SU-DHL-6 (cell line): ENCODE measurements at regions not wholly inside any gene's neighbourhood (a gene's known extent, or its start where the extent isn't known, plus 50 kb on each side); places are given as distances from the start of the nearest gene placed in this dataset.

Experiments
- H2AFZ ChIP-seq: fragments of 200-600 bp; sonication (generic); 2 replicates; pipeline ENCODE4 v1.6.1; 2014; ENCODE audit warnings: low read depth, mild to moderate bottlenecking, moderate library complexity, mixed read lengths, antibody characterized with exemption, low read length; ENCODE audit not compliant: severe bottlenecking
- H3F3A ChIP-seq: fragments of 200-600 bp; shearing (Covaris generic); 2 replicates; pipeline ENCODE4 v1.6.0; 2016; ENCODE audit warnings: antibody characterized with exemption, mild to moderate bottlenecking; ENCODE audit not compliant: insufficient read depth
- H3K27ac ChIP-seq: fragments of 200-600 bp; sonication (generic); 2 replicates; pipeline ENCODE4 v1.5.1; 2016; ENCODE audit warnings: low read depth, mild to moderate bottlenecking, low read length, moderate library complexity, mixed read lengths
- H3K27me3 ChIP-seq: fragments of 200-600 bp; sonication (generic), shearing (Covaris generic); 2 replicates; pipeline ENCODE4 v1.6.0; 2014; ENCODE audit warnings: mild to moderate bottlenecking, low read length
- H3K36me3 ChIP-seq: fragments of 200-600 bp; sonication (generic); 2 replicates; pipeline ENCODE4 v1.6.1; 2014; ENCODE audit warnings: mild to moderate bottlenecking, low read length, mixed read lengths
- H3K4me2 ChIP-seq: fragments of 300-600, 200-600 bp; shearing (Covaris generic), sonication (generic); 2 replicates; pipeline ENCODE4 v1.6.0; 2014; ENCODE audit warnings: low read length, low read depth, mild to moderate bottlenecking; ENCODE audit not compliant: poor library complexity, severe bottlenecking
- H3K4me3 ChIP-seq: fragments of 200-600 bp; sonication (generic); 2 replicates; pipeline ENCODE4 v1.5.1; 2014; ENCODE audit warnings: antibody characterized with exemption, low read length, mild to moderate bottlenecking, mixed read lengths; ENCODE audit not compliant: insufficient read depth, poor library complexity, severe bottlenecking
- H3K79me2 ChIP-seq: fragments of 200-600 bp; sonication (generic); 2 replicates; pipeline ENCODE4 v1.6.1; 2014; ENCODE audit warnings: mild to moderate bottlenecking, low read length, moderate library complexity; ENCODE audit not compliant: insufficient read depth
- H3K9ac ChIP-seq: fragments of 200-600 bp; sonication (generic); 2 replicates; pipeline ENCODE4 v1.7.0; 2014; ENCODE audit warnings: mild to moderate bottlenecking, low read length
- H3K9me2 ChIP-seq: fragments of 200-600 bp; sonication (generic); replicated peaks from 2 replicates; pipeline ENCODE4 v1.6.1; 2014; ENCODE audit warnings: low read length; ENCODE audit not compliant: insufficient read depth
- H3K9me3 ChIP-seq: fragments of 200-600 bp; sonication (generic); 2 replicates; pipeline ENCODE4 v1.6.1; 2014; ENCODE audit warnings: low read length, mixed read lengths; ENCODE audit not compliant: insufficient read depth
- H4K20me1 ChIP-seq: fragments of 200-600 bp; sonication (generic); 2 replicates; pipeline ENCODE4 v1.6.1; 2014; ENCODE audit warnings: low read depth, mild to moderate bottlenecking, antibody characterized with exemption, low read length, moderate library complexity, mixed read lengths
- CTCF ChIP-seq: fragments of 200-600 bp; sonication (generic); IDR thresholded peaks from one replicate; pipeline ENCODE4 v1.5.1; 2017; ENCODE audit warnings: antibody characterized with exemption, mild to moderate bottlenecking, low read length, moderate library complexity; ENCODE audit not compliant: insufficient read depth, poor library complexity, severe bottlenecking
- EZH2phosphoT487 ChIP-seq: fragments of 200-600 bp; sonication (generic), shearing (Covaris generic); conservative IDR thresholded peaks from 2 replicates; pipeline ENCODE4 v1.6.1; 2018; ENCODE audit warnings: mild to moderate bottlenecking, antibody characterized with exemption, low read length, moderate library complexity, mixed read lengths

- Histone ChIP-seq H3K27me3 (no peaks in the 10 kb centered on the region), H3K9me2 (no peaks in the 10 kb centered on the region), H3K9ac (no peak overlapping the region), H3K4me3 (no peak overlapping the region), H3K27ac (no peak overlapping the region), H4K20me1 (no peaks in the 10 kb centered on the region), H3K9me3 (no peaks in the 10 kb centered on the region), H3K36me3 (no peaks in the 10 kb centered on the region), H2AFZ (no peak overlapping the region), H3K4me2 (no peak overlapping the region), H3K79me2 (no peaks in the 10 kb centered on the region), H3F3A (no peaks in the 10 kb centered on the region)
- no peak for TF ChIP-seq CTCF
- no peak for TF ChIP-seq EZH2phosphoT487
These were observed 1040.8 kb downstream of the TAF11L14 start for GRCh38 chr5:18675041-18675440.

- Histone ChIP-seq H3K27ac (no peak overlapping the region), H3K27me3 (no peaks in the 10 kb centered on the region), H3K4me2 (no peak overlapping the region), H3K9me3 (no peaks in the 10 kb centered on the region), H3K9ac (no peak overlapping the region), H3K79me2 (no peaks in the 10 kb centered on the region), H3K9me2 (no peaks in the 10 kb centered on the region), H4K20me1 (no peaks in the 10 kb centered on the region), H3F3A (no peaks in the 10 kb centered on the region), H3K4me3 (no peak overlapping the region), H3K36me3 (no peaks in the 10 kb centered on the region), H2AFZ (peak overlapping the region; percentile 64)
- no peak for TF ChIP-seq CTCF
- TF ChIP-seq EZH2phosphoT487 = no peak
These were observed 1052.0 kb downstream of the TAF11L14 start for GRCh38 chr5:18686253-18686652.

GRCh38 chr5:18687429-18687828, 1053.2 kb downstream of the TAF11L14 start:
- H3K4me3 ChIP-seq = no peak overlapping the region
- no peaks in the 10 kb centered on the region for H3K9me2 ChIP-seq
- H4K20me1 ChIP-seq = no peaks in the 10 kb centered on the region
- peak overlapping the region; percentile 64 for H2AFZ ChIP-seq
- H3K36me3 ChIP-seq = no peaks in the 10 kb centered on the region
- no peaks in the 10 kb centered on the region for H3F3A ChIP-seq
- no peak overlapping the region for H3K4me2 ChIP-seq
- TF ChIP-seq EZH2phosphoT487 (no peak), CTCF (no peak)
- H3K27ac ChIP-seq = no peak overlapping the region
- no peaks in the 10 kb centered on the region for H3K9me3 ChIP-seq
- H3K9ac ChIP-seq = no peak overlapping the region
- H3K79me2 ChIP-seq = no peaks in the 10 kb centered on the region
- H3K27me3 ChIP-seq = no peaks in the 10 kb centered on the region
